DOHH2 (cell line): ENCODE measurements at regions not wholly inside any gene's neighbourhood (a gene's known extent, or its start where the extent isn't known, plus 50 kb on each side); places are given as distances from the start of the nearest gene placed in this dataset.
"Not testable (repeated sequence)": the region's sequence is repeated elsewhere in the genome, so short reads cannot be mapped to it uniquely, and the experiment has no call there.

Experiments
- H3F3A ChIP-seq: fragments of 200-600 bp; sonication (generic), shearing (Covaris generic); 2 replicates; pipeline ENCODE4 v1.6.0; 2016; ENCODE audit warnings: antibody characterized with exemption, mild to moderate bottlenecking; ENCODE audit not compliant: control insufficient read depth, insufficient read depth
- H3K27ac ChIP-seq: fragments of 200-600 bp; sonication (generic); 2 replicates; pipeline ENCODE4 v1.5.1; 2014; ENCODE audit warnings: low read depth, mild to moderate bottlenecking, low read length, moderate library complexity
- H3K27me3 ChIP-seq: fragments of 200-600 bp; sonication (generic); 2 replicates; pipeline ENCODE4 v1.6.1; 2014; ENCODE audit warnings: mild to moderate bottlenecking, low read length, mixed read lengths; ENCODE audit not compliant: control insufficient read depth
- H3K36me3 ChIP-seq: fragments of 200-600 bp; sonication (generic); 2 replicates; pipeline ENCODE4 v1.6.1; 2014; ENCODE audit warnings: mild to moderate bottlenecking, low read length, moderate library complexity, mixed read lengths; ENCODE audit not compliant: control insufficient read depth
- H3K4me1 ChIP-seq: fragments of 200-600 bp; sonication (generic); 2 replicates; pipeline ENCODE4 v1.6.1; 2014; ENCODE audit warnings: mild to moderate bottlenecking, low read length, mixed read lengths; ENCODE audit not compliant: control insufficient read depth
- H3K4me2 ChIP-seq: fragments of 200-600 bp; sonication (generic); 2 replicates; pipeline ENCODE4 v1.6.0; 2014; ENCODE audit warnings: mild to moderate bottlenecking, low read length, moderate library complexity
- H3K4me3 ChIP-seq: fragments of 200-600 bp; sonication (generic); 2 replicates; pipeline ENCODE4 v1.5.1; 2014; ENCODE audit warnings: mild to moderate bottlenecking, low read length, mixed read lengths
- H3K79me2 ChIP-seq: fragments of 200-600 bp; sonication (generic); 2 replicates; pipeline ENCODE4 v1.6.1; 2014; ENCODE audit warnings: mild to moderate bottlenecking, low read length, mixed read lengths; ENCODE audit not compliant: control insufficient read depth
- H3K9me2 ChIP-seq: fragments of 200-600 bp; sonication (generic); replicated peaks from 2 replicates; pipeline ENCODE4 v1.6.1; 2014; ENCODE audit warnings: mild to moderate bottlenecking, low read length, mixed read lengths; ENCODE audit not compliant: control insufficient read depth
- H3K9me3 ChIP-seq: fragments of 200-600 bp; sonication (generic); 2 replicates; pipeline ENCODE4 v1.6.1; 2014; ENCODE audit warnings: antibody characterized with exemption, low read length, mixed read lengths; ENCODE audit not compliant: control insufficient read depth, insufficient read depth
- H4K20me1 ChIP-seq: fragments of 200-600 bp; sonication (generic); 2 replicates; pipeline ENCODE4 v1.6.0; 2014; ENCODE audit warnings: low read depth, mild to moderate bottlenecking, antibody characterized with exemption, low read length, moderate library complexity; ENCODE audit not compliant: control insufficient read depth, insufficient read depth
- CTCF ChIP-seq: fragments of 200-600 bp; sonication (generic); IDR thresholded peaks from one replicate; pipeline ENCODE4 v1.5.1; 2014; ENCODE audit warnings: antibody characterized with exemption, mild to moderate bottlenecking, low read depth, low read length; ENCODE audit not compliant: poor library complexity, severe bottlenecking
- EZH2phosphoT487 ChIP-seq: fragments of 200-600 bp; sonication (generic); IDR thresholded peaks from 2 replicates; pipeline ENCODE4 v1.6.1; 2017; ENCODE audit warnings: borderline replicate concordance, mild to moderate bottlenecking, antibody characterized with exemption, low read length, moderate library complexity, mixed read lengths

GRCh38 chr1:178038372-178038771, 55.5 kb upstream of the RASAL2 start:
- Histone ChIP-seq H3K9me3 (no peaks in the 10 kb centered on the region), H3K36me3 (no peaks in the 10 kb centered on the region), H3K4me2 (no peak overlapping the region), H3K4me3 (no peak overlapping the region), H3K4me1 (no peaks in the 10 kb centered on the region), H3F3A (no peaks in the 10 kb centered on the region), H4K20me1 (no peaks in the 10 kb centered on the region), H3K9me2 (no peaks in the 10 kb centered on the region), H3K27me3 (no peaks in the 10 kb centered on the region), H3K79me2 (no peaks in the 10 kb centered on the region), H3K27ac (no peak overlapping the region)
- TF ChIP-seq EZH2phosphoT487 (no peak), CTCF (no peak)

- H3K79me2 ChIP-seq: no peaks in the 10 kb centered on the region
- H3K4me3 ChIP-seq: no peak overlapping the region
- H3K4me2 ChIP-seq: no peak overlapping the region
Measured at GRCh38 chr1:178039891-178040290, 54.0 kb upstream of the RASAL2 start.

GRCh38 chr1:178043940-178044339, 50.0 kb upstream of the RASAL2 start:
- not testable (repeated sequence) for H3K9me3 ChIP-seq, H3F3A ChIP-seq, H3K79me2 ChIP-seq, H4K20me1 ChIP-seq, H3K36me3 ChIP-seq, H3K4me1 ChIP-seq, H3K4me2 ChIP-seq, H3K27me3 ChIP-seq, H3K4me3 ChIP-seq, H3K27ac ChIP-seq, H3K9me2 ChIP-seq

More at GRCh38 chr1:178039891-178040290, 54.0 kb upstream of the RASAL2 start:
- Histone ChIP-seq H3K9me3 (no peaks in the 10 kb centered on the region), H3K9me2 (no peaks in the 10 kb centered on the region), H3K27ac (no peak overlapping the region), H3F3A (no peaks in the 10 kb centered on the region), H4K20me1 (no peaks in the 10 kb centered on the region), H3K4me1 (no peaks in the 10 kb centered on the region), H3K36me3 (no peaks in the 10 kb centered on the region), H3K27me3 (no peaks in the 10 kb centered on the region)
- TF ChIP-seq CTCF (no peak), EZH2phosphoT487 (no peak)
